ENCODE measurements at regions not wholly inside any gene's neighbourhood (a gene's known extent, or its start where the extent isn't known, plus 50 kb on each side); places are given as distances from the start of the nearest gene placed in this dataset.

DNA sequence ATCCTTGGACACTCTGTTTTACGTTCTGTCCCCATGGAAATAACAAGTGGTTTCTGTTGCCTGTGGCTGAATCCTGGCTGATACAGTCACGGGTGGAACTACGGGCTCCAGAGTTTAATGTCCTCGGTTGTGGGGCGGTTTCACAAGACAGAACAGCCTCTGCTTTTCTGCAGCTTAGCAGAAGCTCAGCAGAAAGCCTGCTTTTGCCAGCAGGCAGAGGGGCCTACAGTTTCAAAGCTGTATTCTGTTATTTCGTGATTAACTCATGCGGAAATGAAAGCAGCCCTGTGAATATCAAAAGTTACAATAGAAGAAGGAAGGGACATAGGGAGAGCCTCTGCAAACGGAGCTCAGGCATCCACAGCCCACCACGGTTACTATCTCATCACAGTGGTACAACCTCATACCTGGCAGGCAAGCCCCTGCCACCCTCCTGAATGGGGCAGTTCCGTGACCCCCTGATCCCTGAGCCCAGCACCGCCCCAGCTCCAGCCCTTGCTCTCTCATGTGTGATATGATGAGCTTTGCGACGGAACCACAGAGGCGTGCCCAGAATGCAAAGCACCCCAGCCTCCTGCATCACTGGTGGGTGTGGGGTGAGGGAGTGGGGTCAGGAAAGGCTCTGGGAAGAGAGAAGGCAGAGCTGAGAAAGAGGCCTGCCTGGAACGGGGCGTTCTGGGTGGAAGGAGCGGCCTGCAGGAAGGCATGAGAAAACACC is 360.6 kb downstream of the BRD1 start:
- no peak for DNase-seq (ENCODE audit: low read depth)
- TF ChIP-seq, protein P1, sequence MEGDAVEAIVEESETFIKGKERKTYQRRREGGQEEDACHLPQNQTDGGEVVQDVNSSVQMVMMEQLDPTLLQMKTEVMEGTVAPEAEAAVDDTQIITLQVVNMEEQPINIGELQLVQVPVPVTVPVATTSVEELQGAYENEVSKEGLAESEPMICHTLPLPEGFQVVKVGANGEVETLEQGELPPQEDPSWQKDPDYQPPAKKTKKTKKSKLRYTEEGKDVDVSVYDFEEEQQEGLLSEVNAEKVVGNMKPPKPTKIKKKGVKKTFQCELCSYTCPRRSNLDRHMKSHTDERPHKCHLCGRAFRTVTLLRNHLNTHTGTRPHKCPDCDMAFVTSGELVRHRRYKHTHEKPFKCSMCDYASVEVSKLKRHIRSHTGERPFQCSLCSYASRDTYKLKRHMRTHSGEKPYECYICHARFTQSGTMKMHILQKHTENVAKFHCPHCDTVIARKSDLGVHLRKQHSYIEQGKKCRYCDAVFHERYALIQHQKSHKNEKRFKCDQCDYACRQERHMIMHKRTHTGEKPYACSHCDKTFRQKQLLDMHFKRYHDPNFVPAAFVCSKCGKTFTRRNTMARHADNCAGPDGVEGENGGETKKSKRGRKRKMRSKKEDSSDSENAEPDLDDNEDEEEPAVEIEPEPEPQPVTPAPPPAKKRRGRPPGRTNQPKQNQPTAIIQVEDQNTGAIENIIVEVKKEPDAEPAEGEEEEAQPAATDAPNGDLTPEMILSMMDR (IDR thresholded peaks at IDR 0.05; ENCODE audit: control insufficient read depth, insufficient read depth, low read depth, low read length, missing control alignments), result no peak
- no peak overlapping the region for H3K4me3 ChIP-seq (ENCODE audit: control insufficient read depth, low read depth, low read length)

DNA sequence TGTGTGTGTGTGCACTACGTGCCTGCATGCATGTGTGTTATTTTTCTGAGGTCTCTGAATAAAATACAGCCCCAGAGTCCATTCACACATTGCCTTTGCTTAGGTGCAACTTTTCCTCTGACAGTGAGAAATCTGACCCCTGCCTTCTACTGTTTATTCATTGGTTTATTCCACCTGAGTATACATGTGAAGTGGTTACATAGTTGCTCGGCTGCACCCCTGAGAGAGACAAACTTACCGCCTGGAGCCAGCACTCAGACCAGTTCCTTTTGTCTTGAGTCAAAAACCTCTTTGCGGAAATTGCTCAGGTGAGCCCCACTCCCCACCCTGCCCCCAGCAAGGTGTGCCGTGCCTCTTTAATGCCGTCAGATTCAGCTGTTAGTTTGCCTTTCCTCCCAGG is 363.6 kb downstream of the BRD1 start:
- H3K4me3 ChIP-seq (ENCODE audit: control insufficient read depth, low read depth, low read length), result no peak overlapping the region
- no peak for DNase-seq (ENCODE audit: low read depth)
- TF ChIP-seq, protein P1 (IDR thresholded peaks at IDR 0.05; ENCODE audit: control insufficient read depth, insufficient read depth, low read depth, low read length, missing control alignments), result no peak

DNA sequence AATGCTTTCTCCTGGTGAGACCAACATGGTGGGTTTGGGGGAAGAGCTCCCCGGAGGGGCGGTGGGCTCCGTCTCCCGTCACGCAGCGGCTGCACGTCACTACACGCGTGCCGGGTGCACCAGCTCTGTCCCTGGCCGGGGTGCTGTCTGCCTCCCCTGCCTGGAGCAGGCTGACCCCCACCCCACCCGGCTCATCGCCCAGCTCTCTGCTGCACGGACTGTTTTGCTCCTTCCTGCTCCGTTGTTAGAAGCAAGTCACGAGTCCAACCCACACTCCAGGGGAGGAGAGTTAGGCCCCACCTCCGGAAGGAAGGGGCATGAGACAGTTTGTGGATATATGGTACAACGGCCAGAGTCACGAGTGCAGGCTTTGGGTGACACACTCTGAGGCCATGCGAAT is 364.9 kb downstream of the BRD1 start:
- TF ChIP-seq, protein P1 (IDR thresholded peaks at IDR 0.05; ENCODE audit: control insufficient read depth, insufficient read depth, low read depth, low read length, missing control alignments), result no peak
- H3K4me3 ChIP-seq (ENCODE audit: control insufficient read depth, low read depth, low read length), result no peak overlapping the region
- DNase-seq (ENCODE audit: low read depth), result no peak

DNA sequence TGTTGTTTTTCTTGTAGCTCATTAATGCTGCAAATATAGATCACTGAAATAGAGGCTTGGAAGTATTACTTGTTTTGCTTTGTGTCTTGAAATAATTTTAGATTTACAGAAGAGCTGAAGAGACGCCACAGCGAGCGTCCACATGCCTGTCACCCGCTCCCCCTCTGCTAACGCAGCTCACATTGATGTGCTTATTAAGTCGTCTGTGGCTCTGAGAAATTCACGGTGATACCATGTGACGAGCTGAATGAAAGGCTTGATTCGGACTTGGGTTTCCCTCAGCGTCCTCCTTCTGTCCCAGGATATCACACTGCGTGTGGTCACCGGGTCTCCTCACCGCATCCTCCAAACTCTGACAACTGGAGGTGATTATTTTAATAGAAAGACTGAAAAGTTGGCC is 365.4 kb downstream of the BRD1 start:
- H3K4me3 ChIP-seq (ENCODE audit: control insufficient read depth, low read depth, low read length), result no peak overlapping the region
- DNase-seq (ENCODE audit: low read depth), result no peak
- TF ChIP-seq, protein P1 (IDR thresholded peaks at IDR 0.05; ENCODE audit: control insufficient read depth, insufficient read depth, low read depth, low read length, missing control alignments), result no peak

DNA sequence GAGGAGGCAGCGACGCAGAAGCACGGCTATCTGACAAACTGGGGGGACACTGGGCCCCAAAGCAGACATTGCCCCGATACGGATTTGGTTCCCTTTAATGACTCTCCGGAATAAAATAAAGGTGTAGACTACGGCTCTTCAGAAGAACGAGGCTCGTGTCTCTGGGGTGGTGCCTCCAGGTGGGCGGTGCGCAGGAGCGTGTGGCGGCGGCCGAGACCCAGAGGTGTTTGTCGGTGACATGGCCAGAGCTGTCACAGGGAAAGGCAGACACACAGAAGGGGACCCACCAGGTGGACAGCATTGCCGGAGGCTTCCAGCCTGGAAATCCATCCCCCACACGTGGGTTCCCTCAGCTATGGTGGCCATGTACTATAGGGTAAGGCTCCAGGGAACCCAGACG is 366.0 kb downstream of the BRD1 start:
- H3K4me3 ChIP-seq (ENCODE audit: control insufficient read depth, low read depth, low read length), result no peak overlapping the region
- DNase-seq (ENCODE audit: low read depth), result no peak
- TF ChIP-seq, protein P1 (IDR thresholded peaks at IDR 0.05; ENCODE audit: control insufficient read depth, insufficient read depth, low read depth, low read length, missing control alignments), result no peak

DNA sequence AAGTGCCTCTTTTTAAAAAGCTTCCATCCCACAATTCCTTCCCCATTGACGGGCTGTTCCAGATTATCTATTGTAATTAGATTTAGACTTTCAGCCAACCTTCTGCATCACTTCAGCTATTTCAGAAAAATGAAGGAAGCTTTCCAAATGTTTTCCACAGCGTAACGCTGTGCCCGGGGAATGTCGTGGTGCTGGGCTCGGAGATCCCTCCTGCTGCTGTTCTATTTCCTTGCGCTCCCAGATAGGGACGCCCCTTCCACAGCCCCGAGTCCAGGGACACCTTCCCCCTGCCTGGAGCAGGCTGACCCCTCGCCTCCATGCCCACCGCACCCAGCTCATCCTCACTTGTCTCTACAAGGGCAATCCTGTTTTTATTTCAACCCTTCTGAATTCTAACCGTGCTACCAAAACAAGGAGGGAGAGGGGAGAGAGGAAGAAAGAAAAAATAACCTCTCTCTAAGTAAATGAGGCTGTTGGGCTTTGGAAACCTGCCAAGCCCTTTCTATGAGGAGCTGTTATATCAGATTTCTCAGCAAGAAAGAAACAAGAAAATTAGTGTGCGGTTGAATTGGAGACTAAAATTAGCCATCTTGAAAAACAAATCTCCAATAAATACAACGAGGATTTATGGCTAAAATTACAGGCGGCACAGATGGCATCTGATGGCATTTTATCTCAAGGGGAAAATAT is 366.9 kb downstream of the BRD1 start:
- no peak overlapping the region for H3K4me3 ChIP-seq (ENCODE audit: control insufficient read depth, low read depth, low read length)
- TF ChIP-seq, protein P1 (IDR thresholded peaks at IDR 0.05; ENCODE audit: control insufficient read depth, insufficient read depth, low read depth, low read length, missing control alignments), result no peak
- no peak for DNase-seq (ENCODE audit: low read depth)

Data from AG09309 (cell line).